PFSK-1 (cell line): ENCODE measurements at regions not wholly inside any gene's neighbourhood (a gene's known extent, or its start where the extent isn't known, plus 50 kb on each side); places are given as distances from the start of the nearest gene placed in this dataset.

Experiments
- FOXP2 ChIP-seq: optimal IDR thresholded peaks from 2 replicates; pipeline ENCODE3; 2011; ENCODE audit warnings: borderline replicate concordance, control low read depth, inconsistent platforms; ENCODE audit not compliant: insufficient read depth; ENCODE audit errors: extremely low read length, extremely low read depth
- POLR2AphosphoS5 ChIP-seq: IDR thresholded peaks from 2 replicates; pipeline ENCODE4 v1.6.1; 2012; ENCODE audit warnings: low read depth, mild to moderate bottlenecking, control low read depth, low read length, moderate library complexity
- SIN3A ChIP-seq: IDR thresholded peaks from 2 replicates; pipeline ENCODE4 v1.6.1; 2012; ENCODE audit warnings: mild to moderate bottlenecking, low read length, moderate library complexity, borderline replicate concordance; ENCODE audit not compliant: insufficient read depth
- TAF1 ChIP-seq: IDR thresholded peaks from 2 replicates; pipeline ENCODE4 v1.6.1; 2012; ENCODE audit warnings: low read length, control low read depth, borderline replicate concordance; ENCODE audit not compliant: insufficient read depth
- TF ChIP-seq, protein P1 (sequence below), 2 experiments: IDR thresholded peaks; 2 replicates each; pipeline versions ENCODE4 v1.6.1 to v1.8.0; 2011 to 2012; ENCODE audit warnings: low read depth in 2 of 2, low read length in 2 of 2, control low read depth in 1 of 2, inconsistent platforms in 1 of 2, mild to moderate bottlenecking in 1 of 2, moderate library complexity in 1 of 2; ENCODE audit not compliant: insufficient read depth in 1 of 2

- TF ChIP-seq FOXP2 (no peak), SIN3A (no peak), POLR2AphosphoS5 (no peak), TAF1 (no peak)
- TF ChIP-seq, protein P1, sequence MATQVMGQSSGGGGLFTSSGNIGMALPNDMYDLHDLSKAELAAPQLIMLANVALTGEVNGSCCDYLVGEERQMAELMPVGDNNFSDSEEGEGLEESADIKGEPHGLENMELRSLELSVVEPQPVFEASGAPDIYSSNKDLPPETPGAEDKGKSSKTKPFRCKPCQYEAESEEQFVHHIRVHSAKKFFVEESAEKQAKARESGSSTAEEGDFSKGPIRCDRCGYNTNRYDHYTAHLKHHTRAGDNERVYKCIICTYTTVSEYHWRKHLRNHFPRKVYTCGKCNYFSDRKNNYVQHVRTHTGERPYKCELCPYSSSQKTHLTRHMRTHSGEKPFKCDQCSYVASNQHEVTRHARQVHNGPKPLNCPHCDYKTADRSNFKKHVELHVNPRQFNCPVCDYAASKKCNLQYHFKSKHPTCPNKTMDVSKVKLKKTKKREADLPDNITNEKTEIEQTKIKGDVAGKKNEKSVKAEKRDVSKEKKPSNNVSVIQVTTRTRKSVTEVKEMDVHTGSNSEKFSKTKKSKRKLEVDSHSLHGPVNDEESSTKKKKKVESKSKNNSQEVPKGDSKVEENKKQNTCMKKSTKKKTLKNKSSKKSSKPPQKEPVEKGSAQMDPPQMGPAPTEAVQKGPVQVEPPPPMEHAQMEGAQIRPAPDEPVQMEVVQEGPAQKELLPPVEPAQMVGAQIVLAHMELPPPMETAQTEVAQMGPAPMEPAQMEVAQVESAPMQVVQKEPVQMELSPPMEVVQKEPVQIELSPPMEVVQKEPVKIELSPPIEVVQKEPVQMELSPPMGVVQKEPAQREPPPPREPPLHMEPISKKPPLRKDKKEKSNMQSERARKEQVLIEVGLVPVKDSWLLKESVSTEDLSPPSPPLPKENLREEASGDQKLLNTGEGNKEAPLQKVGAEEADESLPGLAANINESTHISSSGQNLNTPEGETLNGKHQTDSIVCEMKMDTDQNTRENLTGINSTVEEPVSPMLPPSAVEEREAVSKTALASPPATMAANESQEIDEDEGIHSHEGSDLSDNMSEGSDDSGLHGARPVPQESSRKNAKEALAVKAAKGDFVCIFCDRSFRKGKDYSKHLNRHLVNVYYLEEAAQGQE (IDR thresholded peaks at IDR 0.05; ENCODE audit: insufficient read depth in 1 of 2, low read depth in 2 of 2, low read length in 2 of 2) = no peak
These were observed 1225.3 kb downstream of the SUCLG1 start for GRCh38 chr2:83233781-83234180.
